Kidney glomerular epithelial cell (primary cell): ENCODE measurements at regions not wholly inside any gene's neighbourhood (a gene's known extent, or its start where the extent isn't known, plus 50 kb on each side); places are given as distances from the start of the nearest gene placed in this dataset.
"Not testable (repeated sequence)": the region's sequence is repeated elsewhere in the genome, so short reads cannot be mapped to it uniquely, and the experiment has no call there.

ENCODE experiments used
- DNase-seq: peaks from one replicate; lab custom pipeline; 2025; lab: John Stamatoyannopoulos, UW

DNA sequence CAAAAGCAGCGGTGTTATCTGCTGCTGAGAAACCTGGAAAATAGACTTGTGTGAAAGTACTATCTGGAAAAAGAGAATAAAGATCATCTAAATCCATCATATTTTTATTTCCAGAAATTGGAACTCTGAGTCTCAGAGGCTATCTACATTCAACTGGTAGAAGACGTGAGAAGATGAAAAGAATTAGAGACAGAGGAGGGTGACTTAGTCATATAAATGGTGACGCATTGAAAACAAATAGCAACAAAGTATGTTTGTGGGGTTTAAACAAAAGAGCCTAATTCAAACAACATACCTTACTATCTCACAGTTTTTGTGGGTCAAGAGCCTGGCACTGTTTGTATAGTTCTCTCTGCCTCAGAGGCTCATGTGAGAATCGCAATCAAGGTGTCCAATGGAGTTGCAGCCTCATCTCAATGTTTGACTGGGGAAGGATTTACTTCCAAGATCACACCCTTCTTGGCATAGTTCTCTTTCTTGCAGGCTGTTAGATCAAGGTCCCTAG is 757.1 kb upstream of the SLC35B3 start:
- no peak for DNase-seq

DNA sequence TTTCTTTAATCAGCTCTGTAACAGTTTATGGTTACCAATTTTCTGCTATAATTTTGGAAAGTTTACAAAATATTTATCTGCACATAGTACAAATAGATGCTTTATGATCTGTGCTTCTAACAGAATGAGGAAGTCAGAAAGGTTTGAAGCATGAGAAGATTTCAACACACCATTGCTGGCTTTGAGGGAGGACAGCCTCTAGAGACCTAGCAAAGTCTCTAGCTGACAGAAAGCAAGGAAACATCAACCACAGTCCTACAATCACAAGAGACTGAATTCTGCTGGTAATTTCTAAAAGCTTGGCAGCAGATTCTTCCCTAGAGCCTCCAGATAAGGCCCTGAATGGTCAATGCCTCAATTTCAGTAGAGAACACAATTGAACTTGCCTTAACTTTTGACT is 750.8 kb upstream of the SLC35B3 start:
- DNase-seq: no peak

DNA sequence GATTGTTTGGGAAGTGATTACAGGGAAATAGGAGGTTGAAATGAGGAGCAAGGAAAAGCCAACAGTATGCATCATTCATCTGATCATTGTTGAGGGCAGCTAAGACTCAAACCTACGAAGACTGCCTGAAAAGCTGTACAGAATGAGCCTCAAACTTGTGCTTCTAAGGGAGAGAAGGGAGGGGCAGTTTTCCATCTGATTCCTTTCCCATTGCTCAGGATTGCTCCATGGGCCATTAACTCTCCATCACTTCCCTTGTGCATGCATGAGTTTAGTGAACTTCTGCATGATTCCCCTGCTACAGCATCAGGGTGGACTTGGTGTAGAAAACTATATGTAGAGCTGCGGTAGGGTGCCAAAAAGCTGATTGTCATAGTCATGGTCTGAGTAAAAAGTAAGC is 742.7 kb upstream of the SLC35B3 start:
- peak; percentile 6 for DNase-seq

DNA sequence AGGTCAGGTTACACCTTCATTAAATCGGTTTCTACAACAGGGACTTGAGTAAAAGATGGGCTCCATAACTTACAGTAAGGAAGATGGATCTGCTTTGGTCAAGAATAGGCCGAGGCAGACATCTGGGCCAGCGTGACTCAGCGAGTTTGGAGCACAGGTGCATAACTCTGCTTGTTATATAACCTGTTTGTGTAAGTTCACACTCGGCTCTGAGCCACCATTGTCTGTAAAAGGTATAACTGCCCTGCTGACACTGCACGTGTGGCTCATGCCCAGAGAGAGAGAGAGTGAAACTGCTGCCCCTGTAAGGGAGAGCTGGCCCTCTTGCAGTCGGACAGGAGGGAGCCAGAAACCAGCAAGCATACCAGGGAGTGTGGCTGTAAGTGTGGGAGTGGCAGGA is 737.9 kb upstream of the SLC35B3 start:
- DNase-seq: no peak

DNA sequence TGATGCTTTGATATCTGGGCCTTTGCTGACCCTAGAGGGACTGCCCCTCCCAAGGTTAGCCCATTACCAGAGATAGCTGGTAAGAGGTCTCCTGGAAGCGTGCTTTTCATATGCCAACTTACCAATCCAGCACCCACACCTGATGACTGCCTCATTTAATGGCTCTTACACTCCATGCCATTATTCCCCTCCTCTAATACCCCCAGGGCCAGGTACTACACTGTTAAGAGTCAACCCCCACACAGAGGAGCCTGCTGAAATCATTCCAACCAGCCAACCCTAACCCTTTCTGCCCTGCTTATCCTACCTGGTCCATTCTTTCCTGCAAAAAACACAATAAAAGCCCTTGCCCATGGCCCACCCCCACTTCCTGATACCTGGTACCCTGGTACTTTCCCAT is 736.8 kb upstream of the SLC35B3 start:
- DNase-seq: no peak

DNA sequence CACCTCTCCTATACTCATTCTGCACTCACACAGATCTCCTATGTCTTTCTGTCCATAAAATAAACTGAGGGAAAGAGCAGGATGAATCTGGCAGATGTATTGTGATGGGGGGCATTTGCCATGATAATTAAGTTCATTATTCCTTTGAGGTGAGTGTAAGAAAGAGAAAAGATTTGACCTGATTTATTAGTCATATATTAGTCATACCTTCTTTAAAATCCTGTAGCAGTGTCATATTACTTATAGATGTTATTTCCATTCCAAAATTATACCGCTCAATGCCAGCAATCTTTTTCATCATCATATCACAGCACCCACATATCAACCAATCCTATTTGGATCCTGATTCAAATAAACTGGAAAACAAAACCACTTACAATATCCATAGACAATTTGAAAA is 733.3 kb upstream of the SLC35B3 start:
- DNase-seq: no peak

DNA sequence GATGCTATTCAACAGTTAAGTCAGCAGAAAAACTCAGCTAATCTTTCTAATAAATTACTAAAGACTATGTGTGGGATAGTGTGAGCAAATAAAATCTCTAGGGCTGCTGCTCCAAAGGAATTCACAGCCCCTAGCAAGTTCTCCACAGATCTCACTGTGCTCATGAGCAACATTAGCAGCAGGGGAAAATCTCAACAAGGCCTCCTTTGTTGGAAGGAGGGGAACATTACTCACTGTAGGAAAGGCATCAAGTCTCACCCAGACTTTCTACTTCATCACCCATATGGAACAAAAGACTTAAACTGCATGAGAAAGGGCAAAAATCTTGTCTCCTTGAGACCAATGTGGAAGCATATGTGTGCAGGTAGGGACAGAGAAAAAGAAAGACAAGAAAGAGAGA is 726.4 kb upstream of the SLC35B3 start:
- DNase-seq: peak; percentile 49

DNA sequence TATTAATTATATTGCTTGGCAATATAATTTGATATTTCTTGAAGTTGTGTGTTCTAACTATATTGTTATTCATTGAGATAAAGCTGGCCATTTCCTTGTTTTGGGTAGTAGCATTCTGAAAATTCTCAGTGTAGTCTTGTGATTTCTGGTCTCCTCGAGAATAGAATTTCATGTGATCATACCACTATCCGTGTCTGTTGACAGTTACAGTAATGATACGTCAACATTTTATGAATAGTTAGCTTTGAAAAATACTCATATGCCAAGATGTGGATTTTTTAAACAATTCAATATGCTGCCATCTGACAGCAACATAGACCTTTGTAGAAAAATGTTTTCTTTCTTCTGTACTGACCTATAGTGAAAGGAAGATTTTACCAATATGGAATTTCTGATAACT is 723.7 kb upstream of the SLC35B3 start:
- no peak for DNase-seq

DNA sequence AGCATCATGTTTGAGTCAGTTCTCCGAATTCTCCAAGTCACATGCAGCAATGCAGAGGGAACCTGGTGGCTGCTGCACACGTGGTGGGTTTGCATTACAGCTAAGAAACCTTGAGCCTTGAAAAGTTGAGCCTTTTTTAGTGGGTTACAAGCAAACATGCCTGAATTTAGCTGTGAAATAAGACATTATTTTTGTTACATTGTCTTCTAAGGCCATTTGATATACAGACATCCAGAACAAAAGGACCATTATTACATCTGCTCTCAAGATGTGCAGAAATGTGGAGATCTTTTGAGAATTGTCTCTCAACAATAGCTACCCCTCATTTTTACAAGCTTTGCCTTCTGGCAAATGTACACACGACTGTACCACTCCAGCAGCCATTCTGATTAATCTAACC is 720.5 kb upstream of the SLC35B3 start:
- DNase-seq: no peak

DNA sequence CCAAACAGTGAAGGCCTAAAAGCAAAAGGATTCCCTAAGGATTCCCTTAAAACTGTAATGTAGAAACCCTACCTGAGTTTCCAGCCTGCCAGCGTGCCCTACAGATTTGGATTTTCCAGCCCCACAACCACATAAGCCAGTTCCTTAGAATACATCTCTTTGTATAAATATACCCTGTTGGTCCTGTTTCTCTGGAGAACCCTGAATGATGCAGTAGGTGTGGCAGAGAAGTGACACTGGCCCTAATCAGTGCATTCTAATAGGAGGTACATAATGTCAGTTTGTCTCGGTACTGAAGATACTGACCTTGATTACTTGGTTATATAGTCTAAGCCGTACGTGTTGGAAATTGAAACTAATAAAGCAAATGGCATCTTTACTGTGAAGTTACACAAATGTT is 707.8 kb upstream of the SLC35B3 start:
- DNase-seq: no peak

DNA sequence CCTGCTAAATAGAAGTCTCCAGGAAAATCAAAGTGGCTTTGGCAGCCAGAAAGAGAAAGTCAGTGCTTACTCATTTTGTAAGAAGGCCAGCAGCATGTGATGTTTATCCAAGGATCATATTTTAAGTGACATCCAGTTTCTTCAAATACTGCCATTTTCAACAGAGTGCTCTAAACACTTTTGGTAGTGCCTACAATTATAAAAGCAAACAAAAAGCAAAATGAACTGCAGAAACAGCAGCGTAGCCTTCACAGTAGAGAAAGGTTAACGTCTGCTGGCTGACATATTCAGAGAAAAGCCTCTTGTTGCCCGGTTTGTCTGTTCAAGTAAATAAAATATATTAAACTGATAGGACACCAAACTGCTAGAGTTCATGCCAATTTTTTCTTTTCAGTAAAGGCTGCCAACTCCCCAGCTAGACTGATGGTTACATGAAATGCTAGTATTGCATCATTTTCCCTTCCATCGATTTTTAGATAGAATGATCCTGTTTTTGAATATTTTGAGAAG is 705.7 kb upstream of the SLC35B3 start:
- DNase-seq: no peak

DNA sequence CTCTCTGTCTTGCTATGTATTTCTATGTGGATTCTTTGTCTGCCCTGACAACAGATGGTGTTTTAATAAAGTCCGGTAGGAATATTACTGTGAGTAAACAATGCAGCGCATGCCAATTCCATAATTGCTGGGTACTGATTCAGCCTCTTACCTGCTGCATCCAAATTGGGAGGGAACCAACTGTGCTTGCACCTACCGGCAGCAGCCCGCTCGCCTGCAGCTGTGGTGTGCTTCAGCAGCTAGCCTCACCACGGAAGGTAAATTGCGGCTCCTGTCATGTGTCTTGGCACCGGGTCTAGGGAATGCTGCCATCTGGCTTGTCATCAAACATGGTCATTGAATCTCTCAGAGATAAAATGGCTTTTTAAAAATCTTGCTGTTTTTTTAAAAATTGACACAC is 704.8 kb upstream of the SLC35B3 start:
- DNase-seq: no peak

DNA sequence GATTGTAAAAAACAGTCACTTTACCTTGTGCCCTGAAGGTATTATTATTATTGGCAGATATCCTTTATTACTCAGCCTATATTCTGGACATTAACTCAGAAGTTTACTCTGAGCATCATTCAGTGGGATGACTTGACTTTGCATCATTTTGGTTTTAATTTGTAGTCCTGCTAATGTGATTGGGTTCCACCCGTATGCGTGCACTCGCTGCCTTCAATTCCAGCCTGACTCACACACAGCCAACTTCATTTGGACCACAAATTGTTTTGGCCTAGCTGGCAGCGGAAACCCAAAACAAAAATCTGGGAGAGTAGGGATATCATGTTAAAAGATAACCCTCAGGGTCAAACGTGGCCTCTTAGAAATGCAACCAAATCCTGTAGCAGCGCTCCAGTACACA is 704.4 kb upstream of the SLC35B3 start:
- DNase-seq: no peak

DNA sequence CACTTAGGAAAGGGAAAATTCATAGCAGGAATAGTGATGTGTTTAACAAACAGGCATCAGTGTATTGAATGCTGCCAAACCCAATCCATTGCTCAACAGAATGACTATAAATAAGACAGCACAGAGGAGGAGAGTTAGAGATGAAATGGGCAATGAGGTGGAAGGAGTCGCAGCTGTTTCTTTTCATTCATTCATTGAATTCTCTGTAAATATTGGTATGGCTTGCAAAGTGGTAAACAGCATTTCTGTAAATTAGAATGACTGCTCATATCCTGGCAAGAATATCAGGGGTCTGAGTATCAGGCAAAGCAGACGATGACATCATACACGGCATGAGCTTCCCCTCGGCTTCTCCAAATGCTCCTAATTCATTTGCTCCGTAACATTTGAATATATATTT is 703.6 kb upstream of the SLC35B3 start:
- no peak for DNase-seq

DNA sequence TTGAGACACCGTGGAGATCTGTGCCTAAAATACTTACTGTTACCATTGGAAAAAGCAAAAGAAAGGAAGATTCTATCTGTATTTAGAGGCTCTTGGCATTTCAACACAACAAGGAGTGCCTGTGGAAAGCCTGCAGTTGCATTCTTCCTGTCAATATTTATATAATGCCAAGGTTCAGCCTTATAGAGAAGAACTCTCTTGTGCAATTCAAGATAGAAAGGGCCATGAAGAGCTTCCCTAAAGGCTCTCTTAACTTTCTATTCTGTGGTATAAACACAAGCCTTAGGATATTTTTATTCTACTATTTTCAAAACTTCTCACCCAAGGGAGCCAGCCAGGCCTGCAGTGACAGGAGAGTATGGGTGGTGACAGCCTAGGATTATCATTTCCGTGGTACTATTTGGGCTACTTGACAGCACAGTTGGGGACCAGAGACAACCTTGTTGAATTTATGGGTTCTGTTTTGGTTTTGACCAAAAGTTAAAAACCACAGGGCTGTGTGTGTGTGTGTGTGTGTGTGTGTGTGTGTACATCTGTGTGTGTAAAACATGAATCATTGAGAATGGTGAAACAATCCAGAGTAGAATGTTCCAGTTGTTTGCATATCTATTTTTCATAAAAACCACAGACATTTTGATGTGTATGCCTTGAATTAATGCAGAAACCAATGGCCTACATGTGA is 700.9 kb upstream of the SLC35B3 start:
- no peak for DNase-seq

DNA sequence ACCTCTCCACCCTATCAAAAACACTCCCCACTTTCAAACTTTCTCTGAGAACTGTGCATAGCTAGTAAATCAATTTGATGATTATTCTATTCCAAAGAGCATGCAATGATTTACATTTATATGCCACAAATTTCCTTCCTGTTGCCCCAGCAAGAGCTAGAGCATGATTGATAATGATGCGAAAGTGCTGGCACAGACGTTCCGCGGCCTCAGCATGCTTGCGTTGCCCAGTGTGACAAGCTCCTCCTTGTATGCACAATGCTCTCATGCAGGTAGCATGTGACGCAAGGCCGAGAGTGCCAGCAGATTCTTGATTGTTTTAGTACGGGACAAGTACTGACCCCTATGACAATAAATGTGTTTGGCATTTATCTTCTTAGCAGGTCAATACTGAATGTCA is 696.3 kb upstream of the SLC35B3 start:
- peak; percentile 1 for DNase-seq

DNA sequence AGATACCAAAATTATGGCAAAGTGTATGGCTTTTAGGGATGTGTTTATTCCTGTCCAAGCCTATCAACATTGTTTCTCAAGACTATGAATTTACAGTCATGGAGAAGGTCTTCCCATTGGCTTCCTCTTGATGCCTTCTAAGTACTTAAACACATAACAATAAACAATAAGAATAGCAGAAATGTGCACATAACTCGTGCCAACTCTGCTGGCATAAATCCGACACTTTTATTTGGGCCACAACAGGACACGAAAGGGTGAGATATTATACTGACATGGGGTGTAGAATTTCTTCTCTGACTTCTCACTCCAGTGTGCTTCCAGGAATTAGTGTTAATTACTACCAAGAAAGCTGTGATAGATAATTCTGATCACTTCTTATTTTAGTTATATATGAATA is 695.9 kb upstream of the SLC35B3 start:
- DNase-seq: no peak

DNA sequence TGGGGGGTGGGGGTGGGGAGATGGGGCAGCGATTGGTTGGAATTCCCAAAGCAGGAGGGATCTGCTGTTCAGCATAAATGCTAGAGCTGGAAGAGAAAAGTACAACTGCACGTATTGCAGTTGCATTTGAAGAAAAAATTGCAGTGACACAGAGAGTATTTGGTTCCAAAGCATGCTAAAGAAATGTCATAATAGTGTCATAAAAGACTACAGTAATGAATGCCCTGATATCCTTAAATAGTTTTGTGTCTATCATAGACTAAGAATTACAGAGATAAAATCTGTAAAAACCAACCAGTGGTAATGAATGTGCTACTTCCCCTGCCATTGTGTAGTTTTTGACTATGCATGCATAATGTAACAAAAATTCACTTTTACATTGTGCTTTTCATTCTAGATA is 693.6 kb upstream of the SLC35B3 start:
- no peak for DNase-seq

DNA sequence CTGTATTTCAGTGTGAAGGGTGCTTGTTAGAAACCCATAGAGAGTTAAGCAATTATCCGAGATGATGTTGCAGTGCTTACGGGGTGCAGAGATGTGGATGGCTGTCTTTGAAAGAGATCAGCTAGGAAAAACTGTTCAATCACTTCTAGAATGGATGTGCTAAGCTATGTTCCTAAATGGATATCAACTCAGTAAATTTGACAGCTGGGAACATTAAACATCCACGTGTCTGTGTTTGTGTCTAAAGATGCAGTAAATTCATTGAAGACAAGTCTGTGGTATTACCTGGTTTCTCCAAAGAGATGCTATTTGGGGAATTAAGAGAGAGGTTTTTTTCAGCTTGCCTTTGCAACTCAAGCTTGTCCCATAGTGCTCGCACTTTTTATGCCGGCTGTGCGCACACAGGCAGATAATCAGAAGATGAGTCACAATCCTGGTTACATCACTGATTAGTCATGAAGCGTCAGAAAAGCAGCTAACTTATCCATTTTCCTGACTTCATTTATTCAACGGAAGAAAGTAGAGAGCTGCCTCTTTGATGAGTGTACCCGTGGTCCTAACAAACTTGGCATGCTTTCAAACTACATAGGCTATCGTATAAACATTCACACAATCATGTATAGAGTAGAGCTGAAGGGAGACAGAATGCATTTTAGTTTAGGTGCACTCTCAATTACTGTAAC is 691.7 kb upstream of the SLC35B3 start:
- no peak for DNase-seq

DNA sequence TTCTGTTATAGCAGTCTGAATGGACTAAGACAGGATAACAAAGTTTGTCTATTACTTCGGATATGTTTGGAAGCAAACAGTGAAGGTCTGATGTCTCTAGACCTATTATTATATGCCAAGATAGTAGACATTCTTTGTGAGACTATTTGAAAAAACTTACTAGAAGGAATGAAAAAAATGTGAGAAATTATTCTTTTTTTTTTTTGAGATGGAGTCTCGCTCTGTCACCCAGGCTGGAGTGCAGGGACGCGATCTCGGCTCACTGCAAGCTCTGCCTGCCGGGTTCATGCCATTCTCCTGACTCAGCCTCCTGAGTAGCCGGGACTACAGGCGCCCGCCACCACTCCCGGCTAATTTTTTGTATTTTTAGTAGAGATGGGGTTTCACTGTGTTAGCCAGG is 690.7 kb upstream of the SLC35B3 start:
- not testable (repeated sequence) for DNase-seq

DNA sequence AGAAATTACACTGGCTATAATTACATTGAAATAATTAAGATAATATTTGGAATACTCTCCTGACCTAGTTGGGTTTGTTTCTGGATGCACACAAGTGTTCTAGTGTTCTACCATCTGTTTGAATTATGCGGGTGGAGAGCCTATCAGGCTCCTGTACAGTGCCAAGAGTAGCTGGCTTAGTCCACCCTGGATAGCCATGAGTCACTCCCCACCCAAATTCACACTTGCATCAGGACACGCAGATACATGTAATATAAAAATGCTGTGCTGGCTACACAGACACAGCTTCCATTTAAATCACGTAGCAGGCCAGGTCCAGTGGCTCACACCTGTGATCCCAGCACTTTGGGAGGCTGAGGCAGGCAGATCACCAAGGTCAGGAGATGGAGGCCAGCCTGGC is 686.2 kb upstream of the SLC35B3 start:
- no peak for DNase-seq

DNA sequence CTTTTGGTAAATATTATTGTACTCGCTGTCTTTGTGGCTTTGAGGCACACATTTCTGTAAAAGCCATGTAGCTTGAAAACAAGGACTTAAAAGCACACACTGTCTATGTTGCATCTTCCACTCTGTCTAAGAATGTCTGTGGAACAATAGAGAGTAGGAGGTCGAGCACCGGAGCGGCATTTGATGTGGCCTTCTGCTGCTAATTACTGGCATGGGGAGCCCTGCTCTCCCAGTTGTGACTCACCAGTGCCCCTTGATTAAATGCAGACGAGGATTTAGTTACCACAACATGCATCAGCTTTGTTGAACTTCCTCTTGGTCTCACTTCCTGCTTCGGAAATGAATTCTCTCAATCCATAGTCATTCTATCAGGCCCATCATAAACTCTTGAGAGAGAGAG is 680.7 kb upstream of the SLC35B3 start:
- no peak for DNase-seq

DNA sequence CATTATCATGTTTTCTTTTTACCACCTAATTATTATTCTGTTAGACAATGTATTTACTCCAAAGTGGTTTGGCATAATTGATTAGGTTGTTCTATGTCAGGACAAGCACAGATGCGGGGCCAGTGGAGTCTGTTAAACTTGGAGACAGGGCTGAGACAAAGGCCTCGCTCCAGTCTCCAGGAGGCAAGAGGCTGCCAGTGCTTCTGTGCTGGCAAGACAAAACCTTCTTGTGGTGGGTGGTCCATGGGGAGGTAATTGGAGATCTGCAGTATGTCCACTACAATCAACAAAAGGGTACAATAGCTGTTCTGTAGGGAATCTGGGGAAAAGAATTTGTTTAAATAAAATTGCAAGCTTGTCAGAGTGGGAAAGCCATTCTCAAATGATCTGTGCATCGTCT is 677.2 kb upstream of the SLC35B3 start:
- DNase-seq: no peak
